PC-9 (cell line): ENCODE measurements at regions not wholly inside any gene's neighbourhood (a gene's known extent, or its start where the extent isn't known, plus 50 kb on each side); places are given as distances from the start of the nearest gene placed in this dataset.

Experiments used
- BruUV-seq: library from RNA; stranded (reverse); fragments of 400-500 nt; replicated peaks from 2 replicates; lab custom pipeline; 2021; lab: Mats Ljungman, UMichigan
- CTCF ChIA-PET: fragments of 300-600 bp; sonication (Branson Sonifier 250); formaldehyde crosslinking; loops from one replicate; lab custom pipeline; 2022; ENCODE audit warnings: antibody characterized with exemption; lab: Charles Lee
- POLR2A ChIA-PET: fragments of 300-600 bp; sonication (Branson Sonifier 250); formaldehyde crosslinking; loops from one replicate; lab custom pipeline; 2022; ENCODE audit warnings: antibody characterized with exemption; ENCODE audit not compliant: unreplicated experiment; lab: Charles Lee
- DNase-seq, 2 experiments: peaks; one replicate each; pipeline versions ENCODE4 v3.0.0 to v3.0.0-alpha.2; 2015 to 2022; ENCODE audit warnings: mixed read lengths in 1 of 2
- H2AFZ ChIP-seq: fragments of 200-600 bp; sonication (generic); 2 replicates; pipeline ENCODE4 v1.8.1; 2017; ENCODE audit warnings: antibody characterized with exemption
- H3F3A ChIP-seq: fragments of 200-600 bp; sonication (generic); 2 replicates; pipeline ENCODE4 v1.8.1; 2017; ENCODE audit warnings: antibody characterized with exemption, mild to moderate bottlenecking, low read depth; ENCODE audit not compliant: insufficient read depth
- H3K27ac ChIP-seq: fragments of 200-600 bp; sonication (generic); 2 replicates; pipeline ENCODE4 v1.6.1; 2016; ENCODE audit warnings: mixed run types
- H3K27me3 ChIP-seq: fragments of 200-600 bp; sonication (generic); 2 replicates; pipeline ENCODE4 v1.6.1; 2016; ENCODE audit warnings: low read depth, mixed run types; ENCODE audit not compliant: insufficient read depth
- H3K36me3 ChIP-seq: fragments of 200-600 bp; sonication (generic); 2 replicates; pipeline ENCODE4 v1.6.1; 2016; ENCODE audit warnings: low read depth, mixed run types
- H3K4me1 ChIP-seq: fragments of 200-600 bp; sonication (generic); replicated peaks from 2 replicates; pipeline ENCODE4 v1.6.1; 2016; ENCODE audit warnings: mixed run types; ENCODE audit not compliant: insufficient read depth
- H3K4me2 ChIP-seq: fragments of 200-600 bp; sonication (generic); 2 replicates; pipeline ENCODE4 v1.6.1; 2017; ENCODE audit warnings: mixed run types
- H3K4me3 ChIP-seq: fragments of 200-600 bp; sonication (generic); 2 replicates; pipeline ENCODE4 v1.6.1; 2016; ENCODE audit warnings: mixed run types
- H3K79me2 ChIP-seq: fragments of 200-600 bp; sonication (generic); 2 replicates; pipeline ENCODE4 v1.6.1; 2017; ENCODE audit warnings: low read depth, mixed run types
- H3K9me2 ChIP-seq: fragments of 200-600 bp; sonication (generic); 2 replicates; pipeline ENCODE4 v1.8.1; 2017; ENCODE audit warnings: mild to moderate bottlenecking; ENCODE audit not compliant: insufficient read depth
- H3K9me3 ChIP-seq: fragments of 200-600 bp; sonication (generic); 2 replicates; pipeline ENCODE4 v1.8.1; 2016; ENCODE audit warnings: low read depth; ENCODE audit not compliant: insufficient read depth
- H4K20me1 ChIP-seq: fragments of 200-600 bp; sonication (generic); 2 replicates; pipeline ENCODE4 v1.8.1; 2017; ENCODE audit not compliant: insufficient read depth
- EZH2 ChIP-seq: fragments of 200-600 bp; sonication (generic); IDR thresholded peaks from 2 replicates; pipeline ENCODE4 v1.8.0; 2017; ENCODE audit warnings: antibody characterized with exemption, low read depth
- intact Hi-C: fragments of 100-400 bp; cut with micrococcal nuclease; formaldehyde crosslinking; loops from one replicate; pipeline ENCODE4 v1.10.0; 2022; ENCODE audit not compliant: unreplicated experiment
- TF ChIP-seq, protein P1 (sequence below): fragments of 200-600 bp; sonication (generic); conservative IDR thresholded peaks from 2 replicates; pipeline ENCODE4 v1.6.1; 2017; ENCODE audit warnings: mixed run types, antibody characterized with exemption, mild to moderate bottlenecking, moderate library complexity

GRCh38 chr2:240213226-240213475 is 72.7 kb upstream of the OTOS start:
- Histone ChIP-seq H3F3A (peaks cover 15% of the 10 kb centered on the region; the same call in 1 of the 2 replicates), H2AFZ (no peak overlapping the region), H4K20me1 (no peaks in the 10 kb centered on the region), H3K27ac (no peak overlapping the region), H3K4me2 (no peak overlapping the region), H3K27me3 (no peaks in the 10 kb centered on the region), H3K9me3 (no peaks in the 10 kb centered on the region), H3K9me2 (no peaks in the 10 kb centered on the region), H3K4me3 (no peak overlapping the region), H3K36me3 (no peaks in the 10 kb centered on the region), H3K79me2 (no peaks in the 10 kb centered on the region), H3K4me1 (peaks cover 19% of the 10 kb centered on the region)
- ChIA-PET POLR2A (no interaction called here), CTCF (no interaction called here)
- TF ChIP-seq, protein P1, sequence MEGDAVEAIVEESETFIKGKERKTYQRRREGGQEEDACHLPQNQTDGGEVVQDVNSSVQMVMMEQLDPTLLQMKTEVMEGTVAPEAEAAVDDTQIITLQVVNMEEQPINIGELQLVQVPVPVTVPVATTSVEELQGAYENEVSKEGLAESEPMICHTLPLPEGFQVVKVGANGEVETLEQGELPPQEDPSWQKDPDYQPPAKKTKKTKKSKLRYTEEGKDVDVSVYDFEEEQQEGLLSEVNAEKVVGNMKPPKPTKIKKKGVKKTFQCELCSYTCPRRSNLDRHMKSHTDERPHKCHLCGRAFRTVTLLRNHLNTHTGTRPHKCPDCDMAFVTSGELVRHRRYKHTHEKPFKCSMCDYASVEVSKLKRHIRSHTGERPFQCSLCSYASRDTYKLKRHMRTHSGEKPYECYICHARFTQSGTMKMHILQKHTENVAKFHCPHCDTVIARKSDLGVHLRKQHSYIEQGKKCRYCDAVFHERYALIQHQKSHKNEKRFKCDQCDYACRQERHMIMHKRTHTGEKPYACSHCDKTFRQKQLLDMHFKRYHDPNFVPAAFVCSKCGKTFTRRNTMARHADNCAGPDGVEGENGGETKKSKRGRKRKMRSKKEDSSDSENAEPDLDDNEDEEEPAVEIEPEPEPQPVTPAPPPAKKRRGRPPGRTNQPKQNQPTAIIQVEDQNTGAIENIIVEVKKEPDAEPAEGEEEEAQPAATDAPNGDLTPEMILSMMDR = no peak
- no peak for TF ChIP-seq EZH2
- no TSS peak for BruUV-seq
- no peak for DNase-seq
- intact Hi-C loops = no loop called here

DNA sequence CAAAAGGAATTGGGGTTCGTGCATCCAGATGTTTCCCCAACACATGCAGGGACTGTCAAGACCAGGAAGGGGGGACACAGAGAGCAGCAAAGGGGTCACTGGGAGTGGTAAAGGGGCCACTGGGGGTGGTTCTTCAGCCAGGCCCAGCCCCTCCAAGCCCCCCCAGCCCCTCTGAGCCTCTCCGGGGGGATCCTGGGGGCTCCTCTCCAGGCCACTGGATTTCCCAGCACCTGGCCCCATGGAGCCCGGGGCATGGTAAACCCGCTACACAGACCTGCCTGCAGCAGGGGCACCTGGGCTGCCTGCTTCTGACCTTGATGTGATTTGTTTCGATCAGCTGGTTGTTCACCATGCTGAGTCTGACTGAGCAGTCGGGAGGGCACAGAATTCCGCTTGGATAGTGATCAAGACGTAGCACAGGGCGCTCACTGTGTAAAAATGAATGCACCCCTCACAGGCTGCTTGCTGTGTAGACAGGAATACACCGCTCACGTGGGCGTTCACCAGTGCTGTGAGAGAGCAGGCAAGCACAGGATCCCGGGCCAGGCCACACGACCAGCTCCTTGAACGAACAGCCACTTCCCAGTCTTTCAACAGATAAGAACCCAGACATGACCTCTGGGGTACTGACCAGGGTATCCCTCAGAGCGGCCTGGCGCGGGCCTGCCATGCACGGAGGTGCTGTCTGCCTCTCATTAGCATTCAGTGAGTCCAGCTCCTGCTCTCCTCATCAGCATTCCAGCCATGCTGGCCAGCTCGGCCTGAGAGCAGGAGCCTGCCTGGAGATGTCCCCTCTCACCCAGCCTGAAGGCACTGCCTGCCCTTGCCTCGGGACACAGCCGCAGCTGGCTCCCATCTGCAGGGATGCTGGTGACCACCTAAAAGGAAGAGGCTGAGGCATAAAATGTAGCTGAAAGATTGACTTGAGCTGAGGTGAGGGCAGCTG is 73.3 kb upstream of the OTOS start:
- no peak for DNase-seq
- no peak overlapping the region for H2AFZ ChIP-seq
- no peak overlapping the region for H3K27ac ChIP-seq
- H3K9me2 ChIP-seq = no peaks in the 10 kb centered on the region
- peaks cover 15% of the 10 kb centered on the region for H3K4me1 ChIP-seq
- no peaks in the 10 kb centered on the region for H4K20me1 ChIP-seq
- CTCF ChIA-PET = interaction anchor here (1.2 kb wide), 1 partner anchor 63 kb away, joined by 3 read pairs; no protein-coding TSS in a partner anchor
- no peaks in the 10 kb centered on the region for H3K79me2 ChIP-seq
- POLR2A ChIA-PET = interaction anchor here (0.6 kb wide), 1 partner anchor 11 kb away, joined by 3 read pairs; no protein-coding TSS in a partner anchor
- BruUV-seq = no TSS peak
- no peaks in the 10 kb centered on the region for H3K9me3 ChIP-seq
- no peak overlapping the region for H3K4me2 ChIP-seq
- H3F3A ChIP-seq = peaks cover 21% of the 10 kb centered on the region; the same call in 1 of the 2 replicates
- TF ChIP-seq EZH2 = no peak
- TF ChIP-seq, protein P1 = no peak
- H3K27me3 ChIP-seq = no peaks in the 10 kb centered on the region
- H3K4me3 ChIP-seq = no peak overlapping the region
- intact Hi-C loops = no loop called here
- H3K36me3 ChIP-seq = no peaks in the 10 kb centered on the region

DNA sequence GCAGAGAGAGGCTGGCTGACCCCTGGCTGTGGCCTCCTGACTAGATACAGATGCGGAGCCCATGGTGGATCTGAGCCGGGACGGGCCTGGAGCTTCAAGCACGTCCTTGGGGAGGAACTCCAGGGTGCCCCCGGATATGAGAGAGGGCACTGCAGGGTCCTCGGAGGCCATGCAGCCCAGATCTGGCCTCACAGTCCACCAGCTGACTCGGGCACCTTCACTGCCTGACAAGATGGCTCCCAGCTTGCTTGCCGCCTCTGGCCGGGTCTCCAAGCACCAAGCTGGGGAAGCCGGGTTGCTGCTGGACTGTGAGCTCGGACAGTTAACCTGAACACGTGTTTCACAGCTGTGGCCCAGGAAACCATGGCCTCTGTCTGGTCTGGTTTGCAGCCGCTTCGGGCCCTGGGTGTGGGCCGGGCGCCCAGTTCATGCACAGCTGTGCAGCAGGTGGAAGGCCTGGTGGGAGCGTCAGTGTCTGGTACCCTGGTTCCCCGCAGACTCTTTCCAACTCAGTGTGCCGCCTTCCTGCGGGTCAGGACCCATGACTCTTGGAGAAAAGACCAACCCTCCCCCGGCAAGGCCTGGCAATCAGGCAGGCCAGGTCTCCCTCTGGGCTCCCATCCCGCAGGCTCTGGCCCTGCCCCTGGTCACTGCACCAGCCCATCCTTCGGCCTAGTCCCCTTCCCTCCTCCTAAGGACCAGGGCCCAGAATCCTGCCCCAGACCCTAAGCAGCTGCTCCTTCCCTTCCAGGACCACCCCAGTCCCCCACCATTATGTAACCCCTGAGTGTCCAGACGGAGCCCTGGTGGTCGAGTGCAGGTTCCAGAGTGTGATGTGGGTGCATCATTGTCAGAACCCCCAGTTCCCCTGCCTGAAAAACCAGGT is 74.6 kb upstream of the OTOS start:
- H3K4me1 ChIP-seq = peaks cover 2% of the 10 kb centered on the region; the same call in 1 of the 2 replicates
- H3K36me3 ChIP-seq = no peaks in the 10 kb centered on the region
- H3F3A ChIP-seq = peaks cover 12% of the 10 kb centered on the region; the same call in 1 of the 2 replicates
- H3K4me3 ChIP-seq = no peak overlapping the region
- no peak overlapping the region for H3K27ac ChIP-seq
- no peaks in the 10 kb centered on the region for H3K9me3 ChIP-seq
- no TSS peak for BruUV-seq
- no peaks in the 10 kb centered on the region for H3K27me3 ChIP-seq
- TF ChIP-seq, protein P1 = no peak
- TF ChIP-seq EZH2 = no peak
- intact Hi-C loops = no loop called here
- H3K79me2 ChIP-seq = no peaks in the 10 kb centered on the region
- CTCF ChIA-PET = interaction anchor here (1.2 kb wide), 1 partner anchor 65 kb away, joined by 3 read pairs; no protein-coding TSS in a partner anchor
- no peak overlapping the region for H3K4me2 ChIP-seq
- H3K9me2 ChIP-seq = no peaks in the 10 kb centered on the region
- POLR2A ChIA-PET = no interaction called here
- H4K20me1 ChIP-seq = no peaks in the 10 kb centered on the region
- no peak for DNase-seq
- H2AFZ ChIP-seq = no peak overlapping the region
